ENCODE measurements at regions not wholly inside any gene's neighbourhood (a gene's known extent, or its start where the extent isn't known, plus 50 kb on each side); places are given as distances from the start of the nearest gene placed in this dataset.
A peak's percentile ranks its signal among the peaks of the same experiment; 100 is the strongest.

- no peak for DNase-seq
These were observed 492.5 kb downstream of the AGTPBP1 start for GRCh38 chr9:85249313-85249621.

- DNase-seq = no peak
These were observed 493.0 kb downstream of the AGTPBP1 start for GRCh38 chr9:85248514-85249312.

- DNase-seq = no peak
These were observed 495.2 kb downstream of the AGTPBP1 start for GRCh38 chr9:85246541-85246940.

GRCh38 chr9:85244856-85245255 is 496.9 kb downstream of the AGTPBP1 start:
- DNase-seq = no peak

- DNase-seq = no peak
These were observed 497.8 kb downstream of the AGTPBP1 start for GRCh38 chr9:85243977-85244376.

- DNase-seq = no peak
These were observed 504.3 kb downstream of the AGTPBP1 start for GRCh38 chr9:85237478-85237877.

- no peak for DNase-seq
These were observed 511.7 kb downstream of the AGTPBP1 start for GRCh38 chr9:85230081-85230480.

- DNase-seq = no peak
These were observed 513.5 kb downstream of the AGTPBP1 start for GRCh38 chr9:85228111-85228855.

GRCh38 chr9:85225180-85225579 is 516.6 kb downstream of the AGTPBP1 start:
- no peak for DNase-seq

- DNase-seq = no peak
These were observed 517.0 kb downstream of the AGTPBP1 start for GRCh38 chr9:85224729-85225128.

- no peak for DNase-seq
These were observed 517.5 kb downstream of the AGTPBP1 start for GRCh38 chr9:85224301-85224700.

GRCh38 chr9:85223506-85224125 is 518.1 kb downstream of the AGTPBP1 start:
- no peak for DNase-seq

GRCh38 chr9:85216601-85217000 is 525.2 kb downstream of the AGTPBP1 start:
- no peak for DNase-seq

GRCh38 chr9:85215961-85216360 is 525.8 kb downstream of the AGTPBP1 start:
- no peak for DNase-seq

- DNase-seq = no peak
These were observed 526.3 kb downstream of the AGTPBP1 start for GRCh38 chr9:85215416-85215815.

- DNase-seq = no peak
These were observed 527.8 kb downstream of the AGTPBP1 start for GRCh38 chr9:85213650-85214607.

GRCh38 chr9:85212887-85213286 is 528.9 kb downstream of the AGTPBP1 start:
- peak in 1 of 5 experiments; percentile 57 for DNase-seq

GRCh38 chr9:85212209-85212608 is 529.5 kb downstream of the AGTPBP1 start:
- DNase-seq = no peak

GRCh38 chr9:85208666-85209065 is 533.1 kb downstream of the AGTPBP1 start:
- DNase-seq = no peak

GRCh38 chr9:85204176-85204575 is 534.6 kb downstream of the NTRK2 start:
- DNase-seq = no peak

GRCh38 chr9:85202596-85202995 is 533.1 kb downstream of the NTRK2 start:
- DNase-seq = no peak

- no peak for DNase-seq
These were observed 531.3 kb downstream of the NTRK2 start for GRCh38 chr9:85200726-85201404.

All from T-helper 2 cell (primary cell).